NCI-H2227 (cell line): ENCODE measurements at regions not wholly inside any gene's neighbourhood (a gene's known extent, or its start where the extent isn't known, plus 50 kb on each side); places are given as distances from the start of the nearest gene placed in this dataset.

Experiments
- DNase-seq: peaks from one replicate; lab custom pipeline; 2025; ENCODE audit not compliant: unreplicated experiment; lab: John Stamatoyannopoulos, UW

GRCh38 chr11:133787379-133788141, 57.8 kb downstream of the SPATA19 start:
- DNase-seq = peak; percentile 48

DNA sequence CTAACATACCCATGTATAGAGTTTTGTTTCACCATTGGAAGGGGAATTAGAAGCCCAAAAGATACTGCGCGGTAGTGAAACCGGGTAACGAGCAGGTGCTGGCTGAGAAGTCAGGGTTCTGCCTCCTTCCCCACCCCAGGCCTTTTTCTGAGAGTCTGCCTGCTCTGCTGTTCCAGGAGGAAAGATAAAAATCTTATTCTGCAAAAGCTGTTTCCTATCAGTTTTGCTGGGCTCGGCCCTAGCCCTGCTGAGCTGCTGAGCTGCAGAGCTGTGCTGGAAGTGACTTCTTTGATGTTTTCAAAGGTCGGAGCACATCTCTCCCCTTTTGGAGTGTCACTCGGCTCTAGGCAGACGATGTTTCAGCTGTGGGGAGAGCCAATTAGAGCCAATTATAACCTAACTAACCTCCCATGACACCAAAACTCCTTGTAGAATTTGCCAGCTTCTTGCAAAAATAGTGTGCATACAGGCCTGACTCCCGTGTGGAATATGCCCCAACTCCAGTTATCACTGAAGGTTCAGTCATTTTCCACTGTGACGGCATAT, 59.4 kb downstream of the SPATA19 start:
- DNase-seq = no peak

- DNase-seq = no peak
Measured at GRCh38 chr11:133784359-133784758, 61.0 kb downstream of the SPATA19 start.

DNA sequence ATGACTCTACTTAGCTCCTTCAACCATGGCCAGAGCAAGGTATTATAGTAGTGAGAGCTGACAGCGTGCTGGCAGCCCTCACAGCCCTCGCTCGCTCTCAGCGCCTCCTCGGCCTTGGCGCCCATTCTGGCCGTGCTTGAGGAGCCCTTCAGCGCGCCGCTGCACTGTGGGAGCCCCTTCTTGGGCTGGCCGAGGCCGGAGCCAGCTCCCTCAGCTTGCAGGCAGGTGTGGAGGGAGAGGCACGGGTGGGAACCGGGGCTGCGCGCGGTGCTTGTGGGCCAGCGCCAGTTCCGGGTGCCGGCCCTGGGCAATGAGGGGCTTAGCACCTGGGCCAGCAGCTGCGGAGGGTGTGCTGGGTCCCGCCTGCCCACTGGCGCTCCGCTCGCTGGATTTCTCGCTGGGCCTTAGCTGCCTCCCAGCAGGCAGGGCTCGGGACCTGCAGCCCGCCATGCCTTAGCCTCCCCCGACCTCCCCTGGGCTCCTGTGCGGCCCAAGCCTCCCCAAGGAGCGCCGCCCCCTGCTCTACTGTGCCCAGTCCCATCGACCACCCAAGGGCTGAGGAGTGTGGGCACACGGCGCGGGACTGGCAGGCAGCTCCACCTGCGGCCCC, 63.1 kb downstream of the SPATA19 start:
- no peak for DNase-seq

DNA sequence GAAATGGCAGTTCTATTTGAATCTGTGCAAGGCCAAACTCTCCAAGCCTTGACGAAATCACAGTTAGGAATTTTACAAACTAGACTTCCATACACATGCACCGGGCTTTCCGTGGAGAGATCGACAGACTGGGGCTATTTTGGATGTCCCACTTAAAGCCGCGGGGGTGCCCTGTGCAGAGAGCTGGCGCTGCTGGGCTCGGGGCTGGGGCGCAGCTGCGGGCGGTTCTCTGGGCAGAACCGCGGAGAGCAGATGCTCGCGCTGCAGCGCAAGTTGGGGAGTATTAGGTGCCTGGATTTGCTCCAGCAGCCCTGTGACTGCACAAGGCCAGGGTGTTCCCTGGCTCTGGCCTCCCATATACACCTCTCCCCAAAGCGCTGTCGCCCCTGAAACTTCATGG, 67.2 kb downstream of the SPATA19 start:
- no peak for DNase-seq

DNA sequence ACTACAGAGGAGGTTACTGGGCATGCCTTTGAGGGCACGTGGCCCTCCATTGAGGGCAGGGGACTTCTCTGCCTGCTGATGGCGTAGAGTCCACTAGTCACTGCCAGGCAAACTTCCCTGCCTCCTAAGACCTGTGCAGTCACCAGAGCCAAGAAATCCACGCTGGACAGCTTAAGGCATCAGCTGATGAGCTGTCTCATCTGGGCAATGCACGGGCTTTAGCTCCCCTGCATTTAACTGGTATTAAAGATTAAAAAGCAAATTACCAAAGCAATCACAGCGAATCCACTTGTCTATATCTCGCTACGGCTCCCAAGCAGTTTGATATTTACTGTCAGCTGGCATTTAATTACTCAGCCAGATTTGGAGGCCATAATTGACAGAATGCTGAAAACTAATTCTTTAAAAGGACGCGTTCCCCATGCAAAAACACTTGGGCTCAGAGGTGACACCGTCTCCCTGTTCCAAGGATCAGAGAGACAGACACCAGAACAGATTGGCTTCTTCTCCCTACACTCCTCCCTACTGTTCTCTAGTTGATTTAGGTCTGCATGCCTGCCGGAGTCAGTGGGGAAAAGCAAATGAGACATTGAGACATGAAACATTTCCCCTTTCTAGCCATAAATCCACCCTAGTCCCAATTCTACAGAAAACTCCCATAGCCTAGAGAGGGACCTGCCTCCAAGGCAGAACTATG, 68.5 kb downstream of the SPATA19 start:
- DNase-seq = no peak

GRCh38 chr11:133762538-133762937, 82.8 kb downstream of the SPATA19 start:
- DNase-seq = no peak

DNA sequence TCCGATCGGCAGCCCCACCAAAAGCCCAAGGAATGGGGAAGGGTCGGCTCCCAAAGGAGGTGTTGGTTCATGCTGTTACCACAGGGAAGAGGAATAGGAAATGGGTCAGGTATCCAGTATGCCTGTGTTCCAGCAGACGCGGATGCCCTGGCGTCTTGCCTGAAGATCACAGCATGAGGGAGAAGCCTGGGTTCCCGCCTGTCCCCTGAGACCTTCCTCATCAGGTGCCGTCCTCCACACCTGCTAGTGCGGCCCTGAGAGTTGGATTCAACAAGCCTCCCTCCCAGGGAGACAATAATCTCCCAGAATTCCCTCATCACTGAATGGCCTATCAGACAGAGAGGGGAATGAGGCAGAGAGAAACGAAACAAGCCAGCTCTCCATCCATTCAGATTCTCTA, 92.2 kb downstream of the SPATA19 start:
- DNase-seq = no peak

GRCh38 chr11:133749841-133750240, 95.5 kb downstream of the SPATA19 start:
- DNase-seq = no peak

GRCh38 chr11:133747409-133747808, 97.9 kb downstream of the SPATA19 start:
- no peak for DNase-seq

DNA sequence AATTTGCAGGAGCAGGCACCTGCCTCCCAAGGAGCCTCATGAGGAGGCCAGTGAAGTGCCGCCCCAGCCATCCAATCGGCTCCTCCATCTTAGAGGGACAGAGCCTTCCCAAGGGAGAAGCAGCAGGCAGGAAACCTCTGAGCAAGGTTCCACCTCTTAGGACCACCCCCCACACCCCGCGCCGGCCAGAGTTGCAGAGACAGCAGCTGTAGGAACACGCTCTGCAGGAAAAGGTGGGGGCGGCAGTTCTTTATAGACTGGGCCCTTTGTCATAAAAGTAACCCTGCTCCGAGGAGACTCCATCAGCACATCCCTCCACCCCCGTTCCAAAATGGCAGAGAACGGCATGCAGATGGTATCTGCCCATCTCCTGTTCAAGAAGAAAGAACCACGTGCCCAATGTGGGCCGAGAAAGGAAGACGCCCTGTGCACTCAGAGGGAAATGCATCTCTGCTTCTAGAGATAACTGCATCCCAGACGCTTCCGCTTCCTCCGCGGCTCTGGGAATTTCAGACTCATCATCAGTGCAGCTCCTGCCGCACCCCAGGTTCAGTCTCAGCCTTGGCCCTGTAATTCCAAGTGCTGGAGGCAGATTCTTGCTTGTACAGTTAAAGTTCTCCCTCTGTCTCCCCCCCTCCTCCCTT, 98.5 kb downstream of the SPATA19 start:
- no peak for DNase-seq

DNA sequence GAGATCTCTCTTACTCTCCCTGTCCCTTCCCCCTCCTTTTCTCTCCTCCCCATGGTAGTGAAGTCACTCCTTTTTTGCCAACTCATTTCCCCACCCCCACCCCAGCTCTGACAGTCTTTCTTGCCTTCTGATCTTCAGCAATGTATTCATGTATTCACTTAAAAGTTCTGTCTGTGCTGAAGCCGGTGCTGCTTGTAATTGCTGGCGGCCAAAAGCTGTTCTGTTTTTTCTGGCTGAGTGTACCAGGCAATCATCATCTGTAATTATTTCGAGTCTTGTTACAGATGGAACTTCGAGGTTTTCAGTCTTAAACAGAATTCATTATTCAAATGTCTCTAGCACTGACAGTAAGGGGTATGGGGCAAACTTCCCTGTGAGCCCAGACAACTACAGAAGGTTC, 99.5 kb downstream of the SPATA19 start:
- no peak for DNase-seq

GRCh38 chr11:133742353-133742752, 103.0 kb downstream of the SPATA19 start:
- DNase-seq = no peak

GRCh38 chr11:133740963-133741362, 104.3 kb downstream of the SPATA19 start:
- no peak for DNase-seq

- DNase-seq = no peak
Measured at GRCh38 chr11:133739481-133739880, 105.8 kb downstream of the SPATA19 start.

- DNase-seq = no peak
Measured at GRCh38 chr11:133738624-133739023, 106.7 kb downstream of the SPATA19 start.

- DNase-seq = no peak
Measured at GRCh38 chr11:133733631-133734030, 111.7 kb downstream of the SPATA19 start.

DNA sequence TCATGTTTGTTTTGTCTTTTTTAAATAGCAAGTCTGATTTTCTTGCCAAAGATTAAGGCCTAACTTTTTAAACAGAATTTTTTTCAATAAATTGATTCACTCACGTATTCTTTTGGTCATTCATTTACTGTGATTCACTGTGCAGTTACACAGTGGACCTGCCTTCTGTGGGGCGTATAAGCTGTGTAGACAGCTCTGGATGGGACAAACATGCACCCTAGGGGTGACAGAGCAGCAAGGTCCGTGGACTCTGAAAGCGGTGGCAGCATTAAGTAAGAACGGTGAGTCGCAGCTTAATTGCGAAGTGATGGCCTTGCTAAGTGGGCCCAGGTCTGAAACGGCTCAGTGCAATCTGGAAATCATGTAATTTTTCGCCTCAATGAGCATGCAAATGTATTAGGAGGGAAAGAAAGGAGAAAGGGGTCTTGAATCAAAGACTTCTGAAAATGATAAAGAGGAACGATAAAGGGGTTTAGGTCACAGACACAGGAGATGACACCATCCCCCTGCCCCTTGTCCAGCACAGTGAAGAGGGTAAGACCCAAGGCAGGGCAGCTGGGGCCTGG, 113.1 kb downstream of the SPATA19 start:
- no peak for DNase-seq

DNA sequence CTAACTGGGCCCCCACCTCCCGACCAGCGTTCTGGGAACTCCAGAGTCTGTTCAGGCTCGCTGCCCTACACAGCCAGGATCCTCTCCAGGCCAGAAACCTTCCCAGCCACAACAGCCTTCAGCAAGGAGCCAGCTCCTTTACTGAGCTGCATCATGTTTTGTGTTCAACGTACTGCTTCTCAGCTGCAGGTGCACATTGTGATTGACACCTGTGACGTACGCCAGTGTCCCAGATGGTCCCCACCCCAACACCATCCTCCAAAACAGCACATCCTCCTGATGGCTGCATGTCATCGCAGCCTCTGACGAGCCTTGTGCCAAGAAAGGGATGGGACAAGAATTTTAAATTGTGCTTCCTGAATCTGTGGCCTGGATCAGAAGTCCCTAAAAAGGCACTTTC, 117.5 kb downstream of the SPATA19 start:
- no peak for DNase-seq

- DNase-seq = peak; percentile 1
Measured at GRCh38 chr11:133726542-133726941, 118.8 kb downstream of the SPATA19 start.

DNA sequence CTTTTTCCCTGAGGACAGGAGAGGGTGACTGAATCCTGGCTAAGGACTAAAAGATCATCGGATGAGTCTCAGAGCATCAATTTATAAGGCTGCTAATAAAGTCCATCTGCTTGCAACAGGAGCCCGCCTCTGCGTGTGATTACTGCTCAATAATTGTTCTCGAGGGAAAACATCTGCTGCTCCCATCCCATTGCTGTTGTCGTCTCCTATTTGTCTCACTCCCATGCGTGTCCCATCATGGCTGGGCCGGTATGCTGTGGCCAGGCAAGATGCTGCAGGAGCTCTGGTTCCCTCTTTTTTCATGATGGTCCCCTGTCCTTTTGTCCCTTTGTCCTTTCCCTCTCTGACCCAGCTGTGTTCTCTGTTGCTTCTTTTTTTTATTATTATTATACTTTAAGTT, 121.2 kb downstream of the SPATA19 start:
- DNase-seq = no peak
